Kidney tubule cell (primary cell): ENCODE measurements at regions not wholly inside any gene's neighbourhood (a gene's known extent, or its start where the extent isn't known, plus 50 kb on each side); places are given as distances from the start of the nearest gene placed in this dataset.
"Not testable (repeated sequence)": the region's sequence is repeated elsewhere in the genome, so short reads cannot be mapped to it uniquely, and the experiment has no call there.

Experiments
- DNase-seq: peaks from one replicate; pipeline ENCODE4 v3.0.0-alpha.2; 2018; ENCODE audit warnings: low spot score

DNA sequence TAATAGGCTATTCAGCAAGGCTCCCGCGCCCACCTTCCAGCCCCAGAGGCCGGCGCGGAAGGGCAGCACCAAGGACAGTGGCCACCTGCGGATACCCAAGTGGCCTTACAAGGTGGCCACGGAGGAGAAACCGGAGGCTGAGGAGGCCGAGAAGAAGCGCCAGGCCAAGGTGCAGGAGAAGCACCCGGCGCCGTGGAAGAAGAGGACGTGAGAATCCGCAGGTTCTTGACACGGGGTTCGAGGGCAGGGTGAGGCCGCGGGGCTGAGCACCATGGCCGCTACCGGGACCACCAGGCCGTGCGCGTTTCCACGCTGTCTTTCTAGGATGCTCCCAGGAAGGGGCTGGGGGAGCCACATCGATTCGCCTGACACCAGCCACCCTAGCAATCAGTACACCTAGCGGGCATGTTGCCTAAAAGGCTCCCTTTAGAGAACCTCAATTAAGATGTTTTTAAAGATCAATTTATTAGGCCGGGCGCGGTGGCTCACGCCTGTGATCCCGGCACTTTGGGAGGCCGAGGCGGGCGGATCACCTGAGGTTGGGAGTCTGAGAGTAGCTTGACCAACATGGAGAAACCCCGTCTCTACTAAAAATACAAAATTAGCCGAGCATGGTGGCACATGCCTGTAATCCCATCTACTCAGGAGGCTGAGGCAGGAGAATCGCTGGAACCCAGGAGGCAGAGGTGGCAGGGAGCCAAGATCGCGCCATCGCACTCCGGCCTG lies 134.3 kb upstream of the OR4C13 start:
- not testable (repeated sequence) for DNase-seq

DNA sequence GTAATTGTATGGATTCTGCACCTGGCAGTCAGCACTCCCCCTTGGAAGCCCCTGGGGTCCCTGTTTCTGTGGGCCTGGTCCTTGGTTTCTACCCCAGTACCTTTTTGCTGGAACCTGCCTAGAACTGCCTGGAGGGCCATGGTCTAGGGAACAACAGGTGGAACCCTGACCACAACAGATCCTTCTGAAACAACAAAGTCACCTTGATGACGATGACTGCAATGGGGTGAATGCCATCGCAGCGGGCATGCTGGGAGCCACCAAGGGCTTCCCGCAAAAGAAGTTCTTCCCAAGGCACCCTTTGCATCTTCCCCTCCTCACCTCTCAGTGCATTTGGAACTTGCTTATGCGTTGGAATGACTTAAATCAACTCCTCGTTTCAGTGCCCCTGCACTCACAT lies 129.0 kb upstream of the OR4C13 start:
- not testable (repeated sequence) for DNase-seq

DNA sequence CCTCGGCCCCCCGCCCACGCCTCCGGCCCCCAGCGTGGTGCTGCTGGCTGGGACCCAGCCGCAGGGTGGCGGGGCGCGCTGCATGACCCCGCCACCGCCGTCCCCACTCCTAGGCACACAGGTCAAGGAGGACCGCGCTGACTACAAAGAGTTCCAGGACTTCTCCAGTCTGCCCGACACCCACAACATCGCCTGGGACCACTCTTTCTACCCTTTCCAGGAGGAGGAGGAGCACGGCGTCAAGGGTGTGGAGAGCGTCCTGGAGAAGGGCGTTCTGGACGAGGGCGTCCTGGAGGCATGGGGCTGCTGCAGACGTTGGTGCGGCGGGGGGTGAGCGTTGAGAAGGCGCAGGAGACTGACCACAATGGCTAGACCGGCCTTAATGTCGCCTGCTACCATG lies 101.7 kb upstream of the OR4C13 start:
- DNase-seq, result not testable (repeated sequence)

DNA sequence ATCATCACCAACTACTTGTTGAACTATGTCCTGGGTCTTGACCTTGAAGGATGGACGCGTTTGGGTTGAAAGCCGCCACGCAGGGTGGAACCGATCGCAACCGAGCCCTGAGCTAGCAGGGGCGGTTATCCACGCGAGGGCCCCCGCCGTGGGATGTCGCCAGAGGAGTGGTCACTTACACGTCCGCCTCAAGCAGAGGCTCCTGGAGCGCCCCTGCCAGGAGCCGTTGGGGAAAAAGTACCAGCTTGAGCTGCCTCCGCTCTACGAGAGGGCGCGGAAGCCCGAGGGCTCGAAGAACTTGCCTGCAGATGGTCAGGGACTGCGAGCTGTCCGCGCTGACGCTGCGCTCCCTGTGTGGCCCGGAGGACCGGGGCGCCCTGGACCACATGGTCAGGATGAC lies 100.7 kb upstream of the OR4C13 start:
- no peak for DNase-seq

DNA sequence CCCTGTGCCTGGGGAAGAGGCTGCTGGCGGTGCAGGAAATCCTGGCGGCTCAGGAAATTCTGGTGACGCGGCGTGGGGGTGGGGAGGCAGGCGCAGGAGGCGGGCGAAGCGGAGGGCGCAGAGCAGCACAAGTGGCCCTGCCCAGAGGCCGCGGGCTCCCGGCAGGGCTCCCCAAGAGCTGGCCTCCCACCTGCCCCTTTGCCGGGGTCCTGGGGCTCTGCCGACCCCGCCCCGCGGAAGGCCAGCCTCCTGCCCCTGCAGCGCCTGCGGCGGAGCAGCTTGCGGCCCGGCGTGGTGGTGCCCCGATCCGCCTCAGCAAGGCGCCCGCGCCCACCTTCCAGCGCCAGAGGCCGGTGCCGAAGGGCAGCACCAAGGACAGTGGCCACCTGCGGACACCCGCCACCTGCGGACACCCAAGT lies 100.2 kb upstream of the OR4C13 start:
- DNase-seq, result no peak

DNA sequence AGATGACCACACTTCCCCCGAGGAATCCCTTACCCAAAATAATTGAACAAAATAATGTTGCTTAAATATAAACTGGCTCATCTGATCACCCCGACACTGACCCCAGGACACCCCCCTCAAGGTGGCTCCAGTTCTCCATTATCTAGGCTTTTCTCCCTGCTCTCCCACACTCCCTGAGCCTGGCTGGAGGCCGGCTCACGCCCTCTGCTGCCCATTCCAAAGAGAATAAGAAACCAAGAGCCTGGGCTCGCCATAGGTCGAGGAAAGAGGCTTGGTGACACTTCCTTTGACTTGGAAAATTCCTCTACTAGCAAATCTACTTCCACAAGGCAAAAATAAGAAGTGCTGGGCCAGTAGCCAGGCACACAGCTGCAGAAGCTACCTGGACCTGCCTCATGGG lies 63.3 kb upstream of the OR4C13 start:
- DNase-seq, result not testable (repeated sequence)

DNA sequence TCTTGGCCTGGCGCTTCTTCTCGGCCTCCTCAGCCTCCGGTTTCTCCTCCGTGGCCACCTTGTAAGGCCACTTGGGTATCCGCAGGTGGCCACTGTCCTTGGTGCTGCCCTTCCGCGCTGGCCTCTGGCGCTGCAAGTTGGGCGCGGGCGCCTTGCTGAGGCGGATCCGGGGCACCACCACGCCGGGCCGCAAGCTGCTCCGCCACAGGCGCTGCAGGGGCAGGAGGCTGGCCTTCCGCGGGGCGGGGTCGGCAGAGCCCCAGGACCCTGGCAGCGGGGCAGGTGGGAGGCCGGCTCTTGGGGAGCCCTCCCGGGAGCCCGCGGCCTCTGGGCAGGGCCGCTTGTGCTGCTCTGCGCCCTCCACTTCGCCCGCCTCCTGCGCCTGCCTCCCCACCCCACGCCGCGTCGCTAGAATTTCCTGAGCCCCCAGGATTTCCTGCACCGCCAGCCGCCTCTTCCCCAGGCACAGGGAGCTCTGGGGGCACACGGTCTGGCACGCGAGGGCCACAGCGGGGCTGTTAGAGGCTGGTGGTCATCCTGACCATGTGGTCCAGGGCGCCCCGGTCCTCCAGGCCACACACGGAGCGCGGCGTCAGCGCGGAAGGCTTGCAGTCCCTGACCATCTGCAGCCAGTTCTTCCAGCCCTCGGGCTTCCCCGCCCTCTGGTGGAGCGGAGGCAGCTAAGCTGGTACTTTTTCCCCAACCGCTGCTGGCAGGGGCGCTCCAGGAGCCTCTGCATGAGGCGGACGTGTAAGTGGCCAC lies 60.1 kb upstream of the OR4C13 start:
- DNase-seq, result not testable (repeated sequence)

DNA sequence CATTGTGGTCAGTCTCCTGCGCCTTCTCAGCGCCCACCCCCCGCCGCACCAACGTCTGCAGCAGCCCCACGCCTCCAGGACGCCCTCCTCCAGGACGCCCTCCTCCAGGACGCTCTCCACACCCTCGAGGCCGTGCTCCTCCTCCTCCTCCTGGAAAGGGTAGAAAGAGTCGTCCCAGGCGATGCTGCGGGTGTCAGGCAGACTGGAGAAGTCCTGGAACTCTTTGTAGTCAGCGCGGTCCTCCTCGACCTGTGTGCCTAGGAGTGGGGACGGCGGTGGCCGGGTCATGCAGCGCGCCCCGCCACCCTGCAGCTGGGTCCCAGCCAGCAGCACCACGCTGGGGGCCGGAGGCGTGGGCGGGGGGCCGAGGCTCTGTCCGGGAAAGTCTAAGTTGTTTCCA lies 58.7 kb upstream of the OR4C13 start:
- not testable (repeated sequence) for DNase-seq
